HG03135 (cell line): ENCODE measurements at regions not wholly inside any gene's neighbourhood (a gene's known extent, or its start where the extent isn't known, plus 50 kb on each side); places are given as distances from the start of the nearest gene placed in this dataset.

Source experiments
- ATAC-seq: cut with Tn5 transposase; IDR thresholded peaks from one replicate; pipeline ENCODE4 v1.9.1; 2021; ENCODE audit warnings: mild to moderate bottlenecking, moderate library complexity; ENCODE audit not compliant: unreplicated experiment

DNA sequence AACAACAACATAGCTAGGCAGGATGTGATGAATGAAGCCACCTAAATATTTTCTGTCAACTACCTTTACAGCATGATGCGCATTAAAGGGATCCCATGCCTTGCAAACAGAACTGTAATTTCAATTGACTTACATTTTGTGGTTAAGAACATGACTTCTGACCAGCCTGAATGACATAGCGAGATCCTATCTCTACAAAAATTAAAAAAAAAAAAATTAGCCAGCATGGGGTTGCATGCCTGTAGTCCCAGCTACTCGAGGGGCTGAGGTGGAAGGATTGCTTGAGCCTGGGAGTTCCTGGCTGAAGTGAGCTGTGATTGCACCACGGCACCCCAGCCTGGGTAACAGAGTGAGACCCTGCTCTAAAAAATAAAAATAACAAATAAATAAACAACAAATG, 680.6 kb downstream of the IQCM start:
- no peak for ATAC-seq

DNA sequence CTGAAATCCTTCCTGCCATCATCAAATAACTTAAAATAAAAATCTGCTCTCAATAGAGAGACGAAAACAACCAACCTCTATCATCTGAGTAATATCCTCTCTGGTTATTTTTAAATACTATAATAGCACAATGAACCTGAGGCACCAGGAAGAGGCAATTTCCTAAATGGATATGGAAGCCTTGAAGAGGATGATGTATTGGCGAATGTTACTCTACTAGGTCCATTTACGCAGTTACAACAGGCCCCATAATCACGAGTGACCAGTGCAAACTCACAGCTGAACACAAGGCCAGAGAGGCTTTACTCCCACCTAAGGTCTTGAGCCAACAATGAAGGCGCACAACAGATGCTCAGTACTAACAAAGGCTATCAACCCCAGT, 678.8 kb upstream of the NR3C2 start:
- no peak for ATAC-seq

DNA sequence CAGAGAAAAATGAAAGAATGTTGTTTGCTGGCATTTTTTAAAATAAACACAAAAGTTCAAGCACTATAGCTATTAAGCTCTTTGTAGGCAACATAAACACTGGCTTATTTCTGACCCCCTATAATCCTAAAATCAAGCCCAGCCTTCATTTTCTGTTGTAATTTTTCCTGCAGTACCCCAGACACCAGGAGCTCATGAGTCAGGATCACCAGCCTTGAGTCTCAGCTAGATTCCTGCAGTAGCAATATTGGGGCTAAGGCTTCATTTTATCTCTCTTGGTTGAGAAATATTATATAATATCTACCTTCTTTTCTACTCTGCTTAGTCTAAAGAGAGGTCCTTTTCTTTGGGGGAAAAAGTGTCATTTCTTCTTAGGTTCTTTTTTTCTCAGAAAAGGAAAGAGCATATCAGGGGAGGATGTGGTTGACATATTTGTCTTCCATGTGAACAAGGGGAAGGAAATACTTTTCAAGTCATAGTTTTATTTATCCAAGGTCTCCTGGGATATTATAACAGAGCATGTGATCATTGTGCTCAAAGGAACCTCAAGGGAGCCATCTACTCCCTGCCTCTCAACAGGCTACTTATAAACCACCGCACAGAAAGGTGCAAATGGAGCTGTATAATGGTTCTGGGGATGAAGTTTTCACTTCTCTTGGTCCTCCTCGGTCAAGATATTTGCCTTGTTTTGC, 678.3 kb upstream of the NR3C2 start:
- no peak for ATAC-seq

DNA sequence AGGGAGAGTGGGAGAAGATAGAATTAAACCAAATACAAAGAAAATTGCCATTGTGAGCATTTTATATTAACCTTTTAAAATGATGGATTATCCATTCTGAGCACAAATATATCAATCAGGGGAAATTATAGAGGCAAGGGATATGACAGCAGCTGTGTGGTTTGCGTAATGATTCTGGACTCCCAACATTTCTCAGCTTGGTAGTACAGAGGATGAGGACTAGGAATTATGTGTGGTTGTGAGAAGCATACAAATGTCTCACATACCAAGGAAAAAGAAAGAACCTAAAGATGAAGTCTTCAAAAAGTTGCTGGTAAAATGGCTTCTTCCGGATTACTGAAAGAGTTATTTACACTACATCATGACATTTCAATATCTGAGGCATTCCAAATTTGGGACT, 674.6 kb upstream of the NR3C2 start:
- ATAC-seq, result no peak

DNA sequence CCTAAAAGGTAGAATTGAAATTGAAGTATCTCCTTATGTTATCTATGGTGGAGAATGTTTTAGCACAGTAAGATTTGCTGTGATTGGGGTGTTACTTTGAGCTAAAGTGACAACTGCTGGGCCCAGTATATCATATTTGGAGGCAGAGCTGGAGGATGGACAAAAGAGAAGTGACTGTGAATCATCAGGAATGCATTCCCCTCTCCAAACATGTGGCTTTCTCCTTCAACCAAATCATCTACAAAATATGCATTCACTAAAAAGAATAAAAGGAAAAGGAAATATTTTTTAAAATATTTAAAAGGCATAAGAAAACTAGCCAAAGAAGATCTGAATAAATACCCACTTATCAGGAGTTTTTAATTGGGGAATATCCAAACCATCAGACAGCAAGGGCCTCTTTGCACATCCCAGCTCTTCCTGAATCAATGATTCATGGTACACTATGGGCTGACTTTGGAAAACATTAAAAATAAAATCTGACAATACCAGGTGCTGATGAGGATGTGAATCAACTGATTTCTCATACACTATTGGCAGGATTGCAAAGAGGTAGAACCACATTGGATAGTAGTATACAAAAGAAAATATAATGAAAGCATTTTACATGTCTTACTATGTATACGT, 671.7 kb upstream of the NR3C2 start:
- no peak for ATAC-seq

- ATAC-seq, result no peak
Measured at GRCh38 chr4:149112109-149112508, 669.9 kb upstream of the NR3C2 start.

DNA sequence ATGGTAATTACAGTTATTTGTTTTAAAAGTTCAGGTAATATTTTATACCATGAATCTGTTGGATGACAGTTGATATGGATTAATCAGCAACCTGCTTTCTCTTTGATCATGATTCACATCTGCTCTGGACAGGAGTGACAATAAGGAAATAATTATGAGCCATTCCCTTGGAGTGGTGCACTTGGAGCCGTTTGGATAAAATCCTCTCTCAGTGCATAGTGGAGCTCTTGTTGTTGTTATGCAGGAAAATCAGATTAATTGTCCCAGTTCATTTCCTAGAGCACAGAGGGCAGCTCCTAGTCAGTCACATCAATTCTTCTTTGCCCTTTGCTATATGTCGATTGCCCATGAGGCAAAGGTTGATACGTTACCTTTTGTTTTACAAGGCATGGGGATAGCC, 668.3 kb upstream of the NR3C2 start:
- no peak for ATAC-seq

- no peak for ATAC-seq
Measured at GRCh38 chr4:149108626-149109025, 666.4 kb upstream of the NR3C2 start.

- no peak for ATAC-seq
Measured at GRCh38 chr4:149102765-149103164, 660.6 kb upstream of the NR3C2 start.

DNA sequence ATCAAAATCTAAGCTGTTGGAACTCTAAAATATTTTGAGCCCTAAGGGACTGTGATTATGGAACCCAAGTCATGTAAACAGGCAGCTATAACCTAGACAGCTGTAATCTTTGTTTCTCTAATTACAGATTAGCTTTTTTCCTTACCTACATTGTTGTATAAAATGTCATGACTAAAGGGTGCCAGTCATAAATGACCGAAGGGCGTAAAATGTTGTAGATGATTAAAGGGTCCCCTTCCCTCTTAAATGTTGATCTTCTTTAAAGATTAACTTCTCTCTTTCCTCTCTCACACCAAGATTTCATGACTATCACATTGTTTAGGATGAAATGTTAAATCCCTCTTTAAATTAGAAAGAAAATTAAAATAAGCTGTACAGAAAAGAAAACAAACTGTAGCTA, 659.4 kb upstream of the NR3C2 start:
- ATAC-seq, result no peak

GRCh38 chr4:149095811-149096210, 653.6 kb upstream of the NR3C2 start:
- no peak for ATAC-seq

DNA sequence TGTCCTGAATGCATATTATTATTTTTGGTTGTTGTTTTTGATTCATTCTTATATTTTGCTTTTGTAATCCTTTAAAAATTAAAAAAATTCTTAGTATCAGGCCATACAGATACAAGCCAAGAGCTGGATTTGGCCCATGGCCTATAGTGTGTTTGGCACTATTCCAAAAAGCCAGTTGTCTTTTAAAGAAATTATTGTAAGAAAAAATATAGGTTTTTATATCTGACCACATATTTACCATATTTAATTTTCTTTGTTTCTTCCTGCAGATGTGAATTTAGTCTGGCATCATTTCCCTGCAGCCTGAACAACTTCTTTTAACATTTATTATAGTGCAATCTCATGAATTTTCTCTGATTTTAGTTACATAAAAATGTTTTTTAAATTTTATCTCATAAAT, 652.8 kb upstream of the NR3C2 start:
- ATAC-seq, result no peak

GRCh38 chr4:149084144-149084543, 641.9 kb upstream of the NR3C2 start:
- ATAC-seq, result no peak

DNA sequence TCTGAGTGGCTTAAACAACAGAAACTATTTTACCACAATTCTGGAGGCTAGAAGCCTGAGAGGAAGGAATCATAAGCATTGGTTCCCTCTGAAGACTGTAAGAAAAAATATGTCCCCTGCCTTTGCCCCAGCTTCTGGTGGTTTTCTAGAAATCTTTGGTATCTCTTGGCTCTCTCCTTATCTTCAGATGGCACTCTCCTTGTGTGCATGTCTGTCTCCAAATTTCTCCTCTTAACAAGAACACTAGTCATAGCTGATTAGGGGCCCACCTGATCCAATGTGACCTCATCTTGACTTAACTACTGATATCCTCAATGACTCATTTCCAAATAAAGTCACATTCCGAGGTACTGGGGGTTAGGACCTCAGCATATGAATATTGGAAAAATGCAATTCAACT, 635.0 kb upstream of the NR3C2 start:
- ATAC-seq, result no peak

- no peak for ATAC-seq
Measured at GRCh38 chr4:149076401-149076800, 634.2 kb upstream of the NR3C2 start.

DNA sequence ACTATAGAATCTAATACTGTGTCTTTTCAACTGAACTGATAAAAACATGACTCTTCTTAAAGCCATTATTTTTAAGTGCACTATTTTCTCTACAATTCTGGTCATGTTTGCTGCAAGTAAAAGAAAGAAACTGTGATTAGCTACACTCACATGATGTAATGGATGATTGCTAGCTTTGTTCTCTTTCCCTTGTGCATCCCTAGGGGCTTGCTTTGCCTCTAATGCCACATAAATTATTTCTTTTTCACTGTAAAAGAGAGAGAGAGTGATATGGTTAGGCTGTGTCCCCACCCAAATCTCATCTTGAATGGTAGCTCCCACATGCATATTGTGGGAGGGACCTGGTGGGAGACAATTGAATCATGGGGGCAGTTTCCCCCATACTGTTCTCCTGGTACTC, 630.2 kb upstream of the NR3C2 start:
- no peak for ATAC-seq

DNA sequence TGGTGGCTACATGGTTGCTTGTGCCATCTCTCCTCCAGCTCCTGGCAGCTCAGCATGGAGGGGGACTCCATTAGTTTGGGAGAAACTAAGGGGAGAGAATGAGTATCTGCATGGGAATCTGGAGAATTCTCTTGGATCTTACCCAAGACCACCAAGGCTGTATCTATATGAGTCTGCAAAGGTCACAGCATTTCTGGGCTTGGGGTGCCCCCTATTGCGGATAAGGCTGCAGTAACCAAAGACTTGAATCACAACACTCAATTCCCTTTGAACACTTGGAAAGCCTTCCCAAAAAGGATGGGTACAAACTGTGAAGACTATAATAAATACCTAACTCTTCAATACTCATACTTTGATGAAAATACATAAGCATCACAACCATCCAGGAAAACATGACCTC, 623.5 kb upstream of the NR3C2 start:
- ATAC-seq, result no peak

DNA sequence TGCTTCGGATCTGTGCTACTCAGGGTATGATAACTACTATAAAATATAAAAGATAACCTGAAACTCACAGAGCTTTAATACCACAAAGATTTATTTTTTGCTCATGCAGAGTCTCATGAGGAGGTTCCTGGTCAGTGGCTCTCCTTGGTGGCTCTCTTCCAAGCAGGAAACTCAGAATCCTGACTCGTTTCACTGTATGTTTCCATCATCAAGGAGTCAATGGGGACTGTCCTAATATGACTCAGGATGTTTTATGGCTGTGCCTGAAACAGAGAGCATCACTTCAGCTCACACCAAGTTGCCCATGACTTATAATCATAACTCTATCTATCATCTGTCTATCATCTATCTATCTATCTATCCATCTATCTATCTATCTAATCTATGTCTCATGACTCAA, 620.8 kb upstream of the NR3C2 start:
- ATAC-seq, result no peak

GRCh38 chr4:149057594-149057993, 615.4 kb upstream of the NR3C2 start:
- no peak for ATAC-seq

DNA sequence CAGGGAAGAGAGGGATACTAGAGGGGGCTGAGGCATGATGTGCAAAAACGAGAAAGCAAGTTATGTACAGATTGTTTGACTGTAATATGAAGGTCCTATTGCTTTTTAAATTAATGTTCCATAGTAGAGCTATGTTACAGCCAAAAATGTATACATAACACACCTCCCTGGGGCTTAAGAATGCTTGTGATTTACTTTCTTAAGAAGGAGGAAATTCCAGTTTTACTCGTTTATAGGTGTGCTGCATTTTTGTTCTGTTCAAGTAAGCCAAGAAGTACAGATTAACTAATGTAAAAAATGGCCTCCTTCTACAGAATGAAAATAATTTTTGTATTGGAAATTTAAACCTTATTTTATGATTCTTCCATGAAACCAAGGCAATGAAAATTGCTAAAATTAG, 614.4 kb upstream of the NR3C2 start:
- no peak for ATAC-seq

DNA sequence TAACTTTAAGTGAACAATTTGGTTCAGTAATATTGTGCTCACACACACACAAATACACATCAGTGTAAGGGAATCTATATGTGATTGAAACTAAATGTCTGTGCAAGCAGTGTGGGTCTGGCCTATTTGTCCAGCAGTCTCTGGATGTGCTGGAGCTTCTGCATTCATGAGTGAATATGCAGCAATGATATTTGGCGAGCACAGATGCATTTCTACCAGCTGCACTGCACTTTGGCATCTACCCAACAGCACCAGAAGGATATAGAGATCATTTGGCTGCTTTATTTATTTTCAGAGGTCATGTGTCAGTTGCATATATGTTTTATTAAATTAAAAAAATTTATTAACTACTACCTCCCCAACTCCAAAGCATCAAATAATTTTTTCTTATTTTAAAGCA, 613.4 kb upstream of the NR3C2 start:
- no peak for ATAC-seq

DNA sequence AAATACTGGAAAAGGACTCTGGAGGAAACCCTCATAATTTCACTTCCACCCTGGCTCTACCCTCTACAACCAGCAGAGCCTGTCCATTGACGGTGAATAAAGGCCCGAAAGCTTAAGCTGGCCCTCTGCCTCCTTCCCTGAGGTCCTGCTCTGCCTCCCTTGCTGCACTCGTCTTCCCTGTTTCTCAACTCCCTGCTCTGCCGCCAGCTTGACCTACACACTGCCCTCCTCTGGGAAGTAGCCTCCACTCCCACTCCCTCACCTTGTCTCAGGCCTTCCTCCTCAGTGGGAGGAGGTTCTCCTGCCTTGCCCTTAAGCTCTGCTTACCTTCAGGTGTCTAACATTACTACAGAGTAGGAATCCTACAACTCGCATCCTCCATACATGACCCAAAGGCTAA, 608.6 kb upstream of the NR3C2 start:
- ATAC-seq, result no peak
